Ascending aorta (tissue), 2 donors: ENCODE measurements at regions not wholly inside any gene's neighbourhood (a gene's known extent, or its start where the extent isn't known, plus 50 kb on each side); places are given as distances from the start of the nearest gene placed in this dataset.

Source experiments
- DNase-seq, 2 donors: peaks; one replicate each; pipeline ENCODE4 v3.0.0-alpha.2; 2019; ENCODE audit warnings: low spot score in 2 of 2
- H3K27ac ChIP-seq, 2 donors: fragments of 200-600 bp; sonication (generic); one replicate each; pipeline ENCODE4 v1.5.1; 2016 to 2017; ENCODE audit warnings: mild to moderate bottlenecking in 1 of 2
- H3K27me3 ChIP-seq: fragments of 200-600 bp; sonication (generic); one replicate; pipeline ENCODE4 v1.5.1; 2017
- H3K36me3 ChIP-seq, 2 donors: fragments of 200-600 bp; sonication (generic); one replicate each; pipeline ENCODE4 v1.5.1; 2016
- H3K4me1 ChIP-seq, 2 donors: fragments of 200-600 bp; sonication (generic); one replicate each; pipeline ENCODE4 v1.5.1; 2016 to 2017; ENCODE audit warnings: mild to moderate bottlenecking in 1 of 2
- H3K4me3 ChIP-seq, 2 donors: fragments of 200-600 bp; sonication (generic); one replicate each; pipeline ENCODE4 v1.5.1; 2016 to 2017; ENCODE audit warnings: mild to moderate bottlenecking in 1 of 2
- H3K9me3 ChIP-seq, 2 donors: fragments of 200-600 bp; sonication (generic); one replicate each; pipeline ENCODE4 v1.5.1; 2016
- CTCF ChIP-seq, 3 experiments: fragments of 200-600 bp in 2 of 3; fragments of 450-650 bp in 1 of 3; sonication (generic) in 2 of 3; IDR thresholded peaks; one replicate each; pipeline ENCODE4 v1.5.1; 2016 to 2019; ENCODE audit warnings: antibody characterized with exemption in 3 of 3, mild to moderate bottlenecking in 1 of 3, moderate library complexity in 1 of 3
- intact Hi-C: fragments of 100-400 bp; cut with DNase I; formaldehyde crosslinking; loops from one replicate; pipeline ENCODE4 v1.15.1; 2023

- Histone ChIP-seq H3K36me3 (no peaks in the 10 kb centered on the region), H3K27me3 (no peaks in the 10 kb centered on the region)
- no peak for TF ChIP-seq CTCF (IDR thresholded peaks at IDR 0.05)
Observed at GRCh38 chr11:104246590-104246989, 82.6 kb upstream of the PDGFD start.

GRCh38 chr11:104238916-104239315 is 75.0 kb upstream of the PDGFD start:
- Histone ChIP-seq H3K27me3 (no peaks in the 10 kb centered on the region), H3K4me3 (no peak overlapping the region), H3K9me3 (no peaks in the 10 kb centered on the region), H3K4me1 (no peaks in the 10 kb centered on the region), H3K27ac (no peak overlapping the region), H3K36me3 (no peaks in the 10 kb centered on the region)
- no peak for TF ChIP-seq CTCF (IDR thresholded peaks at IDR 0.05)
- intact Hi-C loops: no loop called here
- DNase-seq: no peak

More at GRCh38 chr11:104246590-104246989, 82.6 kb upstream of the PDGFD start:
- no peaks in the 10 kb centered on the region for H3K4me1 ChIP-seq
- H3K9me3 ChIP-seq: no peaks in the 10 kb centered on the region
- DNase-seq: no peak
- intact Hi-C loops: no loop called here
- no peak overlapping the region for H3K27ac ChIP-seq
- no peak overlapping the region for H3K4me3 ChIP-seq

- TF ChIP-seq CTCF (IDR thresholded peaks at IDR 0.05): no peak
- intact Hi-C loops: no loop called here
- DNase-seq: no peak
Observed at GRCh38 chr11:104225047-104225446, 61.1 kb upstream of the PDGFD start.

GRCh38 chr11:104222464-104222863 is 58.5 kb upstream of the PDGFD start:
- no peaks in the 10 kb centered on the region for H3K27me3 ChIP-seq
- no peaks in the 10 kb centered on the region for H3K36me3 ChIP-seq
- no peak for DNase-seq
- TF ChIP-seq CTCF (IDR thresholded peaks at IDR 0.05): no peak
- H3K4me3 ChIP-seq: no peak overlapping the region
- H3K9me3 ChIP-seq: no peaks in the 10 kb centered on the region
- H3K27ac ChIP-seq: no peak overlapping the region
- no peaks in the 10 kb centered on the region for H3K4me1 ChIP-seq
- intact Hi-C loops: no loop called here

More at GRCh38 chr11:104225047-104225446, 61.1 kb upstream of the PDGFD start:
- no peak overlapping the region for H3K4me3 ChIP-seq
- no peak overlapping the region for H3K27ac ChIP-seq
- H3K4me1 ChIP-seq: no peaks in the 10 kb centered on the region
- H3K27me3 ChIP-seq: no peaks in the 10 kb centered on the region
- no peaks in the 10 kb centered on the region for H3K9me3 ChIP-seq
- H3K36me3 ChIP-seq: no peaks in the 10 kb centered on the region

GRCh38 chr11:104221455-104221854 is 57.5 kb upstream of the PDGFD start:
- intact Hi-C loops: no loop called here
- Histone ChIP-seq H3K4me3 (no peak overlapping the region), H3K27me3 (no peaks in the 10 kb centered on the region), H3K9me3 (no peaks in the 10 kb centered on the region), H3K4me1 (no peaks in the 10 kb centered on the region), H3K36me3 (no peaks in the 10 kb centered on the region), H3K27ac (no peak overlapping the region)
- DNase-seq: no peak
- TF ChIP-seq CTCF (IDR thresholded peaks at IDR 0.05): no peak

- peak in 1 of 2 donors; percentile 62 for DNase-seq
- no peak for TF ChIP-seq CTCF (IDR thresholded peaks at IDR 0.05)
- no peaks in the 10 kb centered on the region for H3K27me3 ChIP-seq
- no peaks in the 10 kb centered on the region for H3K4me1 ChIP-seq
- intact Hi-C loops: no loop called here
- no peak overlapping the region for H3K27ac ChIP-seq
- no peaks in the 10 kb centered on the region for H3K36me3 ChIP-seq
- H3K9me3 ChIP-seq: peaks cover 0 to 5% of the 10 kb centered on the region in 2 donors
- no peak overlapping the region for H3K4me3 ChIP-seq
Observed at GRCh38 chr11:104219096-104219495, 55.1 kb upstream of the PDGFD start.
